HG03139 (cell line): ENCODE measurements at regions not wholly inside any gene's neighbourhood (a gene's known extent, or its start where the extent isn't known, plus 50 kb on each side); places are given as distances from the start of the nearest gene placed in this dataset.
A peak's percentile ranks its signal among the peaks of the same experiment; 100 is the strongest.
"Not testable (repeated sequence)": the region's sequence is repeated elsewhere in the genome, so short reads cannot be mapped to it uniquely, and the experiment has no call there.

Experiments
- ATAC-seq: cut with Tn5 transposase; IDR thresholded peaks from one replicate; pipeline ENCODE4 v1.9.1; 2021; ENCODE audit not compliant: unreplicated experiment

DNA sequence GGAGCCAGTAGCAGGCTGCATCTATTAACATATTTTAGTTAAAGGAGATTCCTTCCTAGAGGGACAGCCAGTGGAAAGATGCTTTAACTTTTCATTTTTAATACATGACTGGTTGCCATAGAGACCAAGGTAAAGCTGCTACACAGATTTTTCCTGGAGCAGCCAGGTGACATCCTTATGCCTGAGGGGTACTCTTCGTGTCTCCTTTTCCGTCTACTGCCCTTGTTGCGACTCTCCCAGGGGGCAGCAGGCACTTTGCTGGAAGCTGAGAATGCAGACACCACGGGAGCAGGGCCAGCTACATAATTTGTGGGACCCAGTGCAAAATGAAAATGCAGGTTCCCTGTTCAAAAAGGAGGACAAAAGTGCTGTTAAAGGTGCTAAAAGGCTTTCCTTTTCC is 340.4 kb downstream of the CEP170 start:
- ATAC-seq, result not testable (repeated sequence)

GRCh38 chr1:242912855-242913254 is 342.2 kb downstream of the CEP170 start:
- not testable (repeated sequence) for ATAC-seq

- not testable (repeated sequence) for ATAC-seq
These were observed 354.5 kb downstream of the CEP170 start for GRCh38 chr1:242900558-242900957.

- no peak for ATAC-seq
These were observed 364.8 kb downstream of the CEP170 start for GRCh38 chr1:242890192-242890741.

DNA sequence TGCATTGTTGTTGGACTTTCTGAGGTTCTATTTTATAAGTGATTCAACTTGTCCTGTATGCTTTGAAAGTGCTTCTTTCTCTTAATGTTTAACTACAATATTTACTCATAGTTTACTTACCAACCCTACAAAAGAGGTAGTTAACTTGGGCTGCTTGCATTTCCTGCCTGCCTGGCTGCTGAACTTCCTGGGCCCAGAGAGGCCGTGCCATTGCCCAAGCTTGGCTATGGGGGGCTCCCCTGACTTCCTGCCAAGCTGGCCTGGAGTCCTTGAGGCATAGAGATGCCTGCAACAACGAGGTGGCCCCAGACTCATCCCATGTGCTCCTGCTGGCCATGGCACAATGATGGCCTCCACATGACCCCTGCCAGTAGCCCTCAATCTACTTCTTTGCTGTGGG is 361.6 kb upstream of the PLD5 start:
- ATAC-seq, result peak; percentile 97

DNA sequence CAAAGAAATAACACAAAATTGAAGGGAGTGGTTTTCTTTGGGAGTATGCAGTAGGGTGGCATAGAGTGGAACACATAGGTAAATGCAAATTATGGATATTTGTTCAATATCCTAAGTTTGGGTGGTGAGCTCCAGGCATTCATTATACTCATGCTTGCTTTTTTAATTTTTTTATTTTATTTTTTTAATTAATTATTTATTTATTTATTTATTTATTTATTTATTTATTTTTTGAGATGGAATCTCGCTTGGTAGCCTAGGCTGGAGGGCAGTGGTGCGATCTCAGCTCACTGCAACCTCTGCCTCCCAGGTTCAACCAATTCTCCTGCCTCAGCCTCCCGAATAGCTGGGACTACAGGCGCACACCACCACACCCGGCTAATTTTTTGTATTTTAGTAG is 355.5 kb upstream of the PLD5 start:
- ATAC-seq, result not testable (repeated sequence)

DNA sequence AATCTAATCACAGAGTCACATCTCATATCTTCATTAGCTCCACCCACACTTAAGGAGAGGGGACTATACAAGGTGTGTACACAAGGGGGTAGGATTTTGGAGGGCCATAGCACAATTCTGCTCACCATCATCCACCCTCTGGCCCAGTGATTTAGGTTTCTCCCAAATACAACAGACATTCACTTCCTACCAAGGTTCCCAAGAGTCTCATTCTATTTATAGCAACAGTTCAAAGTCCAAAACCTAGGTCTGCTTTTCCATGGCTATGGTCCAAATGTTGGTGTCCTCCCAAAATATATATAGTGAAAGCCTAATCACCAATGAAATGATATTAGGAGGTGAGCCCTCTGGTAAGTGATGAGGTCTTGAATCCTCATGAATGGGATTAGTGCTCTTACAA is 353.2 kb upstream of the PLD5 start:
- no peak for ATAC-seq

DNA sequence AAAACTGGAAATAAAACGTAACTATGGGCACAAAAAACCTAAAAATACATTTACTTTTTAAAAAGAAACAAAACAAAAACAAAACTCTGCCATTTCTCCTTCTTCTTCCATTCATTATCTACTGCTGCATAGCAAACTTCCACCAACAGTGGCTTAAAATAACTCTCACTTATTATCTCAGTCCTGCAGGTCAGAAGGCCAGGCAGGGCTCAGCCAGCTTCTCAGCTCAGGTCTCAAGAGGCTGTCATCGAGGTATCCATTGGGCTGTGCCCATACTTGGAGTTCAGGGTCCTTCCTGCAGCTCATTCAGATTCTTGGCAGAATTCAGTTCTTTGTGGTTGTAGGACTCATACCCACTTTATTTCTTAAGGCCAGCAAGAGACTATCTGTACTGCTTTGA is 352.7 kb upstream of the PLD5 start:
- no peak for ATAC-seq

GRCh38 chr1:242876030-242876429 is 351.5 kb upstream of the PLD5 start:
- no peak for ATAC-seq

DNA sequence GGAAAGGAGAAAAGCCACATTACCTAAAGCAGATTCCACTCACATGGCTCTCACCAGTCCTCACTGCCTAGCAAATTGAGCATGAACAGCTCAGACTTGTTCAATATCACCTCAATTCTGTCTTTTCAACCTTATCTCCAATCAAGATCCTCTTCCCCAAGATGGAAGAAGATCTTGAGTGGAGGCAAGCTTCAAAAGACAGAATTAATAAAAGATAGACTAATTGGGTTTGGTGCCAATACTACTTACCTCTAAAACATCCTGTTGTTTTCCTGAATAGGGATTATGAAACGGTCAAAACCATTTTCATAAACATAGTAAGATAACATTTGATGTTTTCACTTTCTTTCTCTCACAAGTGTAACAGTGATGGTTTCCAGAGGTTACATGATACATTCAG is 349.2 kb upstream of the PLD5 start:
- ATAC-seq, result no peak

DNA sequence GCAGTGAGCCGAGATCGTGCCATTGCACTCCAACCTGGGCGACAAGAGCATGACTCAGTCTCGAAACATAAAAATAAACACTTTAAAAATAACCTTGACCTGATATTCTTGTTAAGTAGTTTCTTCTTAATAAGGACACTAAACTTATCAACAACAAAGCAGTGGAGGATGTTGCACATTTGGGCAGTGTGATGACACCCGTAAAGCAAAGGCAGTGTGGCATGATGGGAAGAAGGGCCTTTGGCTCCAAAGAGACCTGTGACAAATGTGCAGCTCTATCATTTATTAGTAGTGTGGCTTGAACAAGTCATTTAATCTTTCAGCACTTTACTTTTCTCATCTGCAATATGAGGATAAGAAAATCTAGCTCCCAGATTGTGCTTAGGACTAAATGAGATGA is 348.0 kb upstream of the PLD5 start:
- no peak for ATAC-seq

- ATAC-seq, result no peak
These were observed 347.1 kb upstream of the PLD5 start for GRCh38 chr1:242871471-242872030.

DNA sequence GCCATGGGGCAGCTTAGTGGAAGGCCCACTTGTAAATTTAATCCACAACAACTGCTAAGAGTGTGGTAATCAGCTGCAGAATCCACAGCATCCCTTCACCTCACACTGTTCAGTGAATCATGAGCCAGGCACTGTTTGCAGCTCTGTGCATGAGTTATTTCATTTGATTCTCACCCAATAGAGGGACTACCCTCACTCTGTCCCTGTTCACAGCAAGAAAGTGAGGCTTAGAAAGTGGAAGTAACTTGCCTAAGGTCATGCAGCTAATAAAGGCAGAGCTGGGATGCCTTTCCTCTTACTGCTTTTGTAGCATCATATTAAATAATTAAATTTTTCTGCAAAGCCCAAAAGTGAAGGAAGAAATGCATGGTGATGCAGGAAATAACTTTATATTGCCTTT is 346.5 kb upstream of the PLD5 start:
- ATAC-seq, result no peak

GRCh38 chr1:242856289-242856688 is 331.8 kb upstream of the PLD5 start:
- ATAC-seq, result no peak

GRCh38 chr1:242854466-242854865 is 330.0 kb upstream of the PLD5 start:
- ATAC-seq, result no peak

DNA sequence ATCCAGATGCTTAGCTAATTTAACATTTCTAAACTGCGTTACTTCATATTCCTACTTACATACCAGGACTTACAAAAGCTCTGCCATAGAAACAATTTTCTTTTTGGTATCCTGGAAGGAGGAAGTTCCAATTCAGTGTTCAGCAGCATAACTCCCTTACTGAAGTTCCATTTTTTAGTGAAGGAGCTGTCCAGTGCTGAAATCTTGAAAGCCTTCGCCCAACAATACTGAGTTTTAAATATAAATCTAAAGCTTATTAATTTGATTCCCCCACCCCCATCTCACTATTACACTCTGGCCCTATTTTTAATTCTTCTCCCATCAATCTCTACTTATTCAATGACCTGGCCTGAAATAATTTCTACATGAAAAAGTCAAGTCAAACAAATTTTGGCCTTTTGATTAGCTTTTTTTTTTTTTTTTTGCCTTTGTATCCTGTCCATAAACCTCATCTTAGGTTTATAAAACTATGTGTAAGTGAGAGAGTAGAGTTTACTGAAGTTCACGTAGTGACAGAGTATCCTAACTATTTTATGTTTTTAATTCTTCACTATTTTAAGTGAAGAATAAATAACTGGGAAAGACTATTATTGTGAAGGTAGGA is 323.0 kb upstream of the PLD5 start:
- ATAC-seq, result no peak

DNA sequence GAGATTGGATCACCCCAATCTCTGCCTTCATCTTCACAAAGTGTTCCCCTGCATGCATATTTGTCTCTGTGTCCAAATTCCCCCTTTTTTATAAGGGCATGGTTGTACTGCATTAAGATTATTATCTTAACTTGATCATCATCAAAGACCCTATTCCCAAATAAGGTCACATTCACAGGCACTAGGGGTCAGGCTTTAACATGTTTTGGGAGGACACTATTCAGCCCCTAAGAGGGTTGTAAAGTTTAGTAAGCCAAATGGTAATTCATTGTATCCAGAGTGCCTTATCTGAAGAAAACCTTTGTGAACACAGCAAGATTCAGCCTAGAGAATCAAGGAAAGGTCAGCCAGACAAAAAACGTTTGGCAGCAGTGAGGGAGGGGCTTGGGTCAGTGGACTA is 317.6 kb upstream of the PLD5 start:
- ATAC-seq, result no peak

DNA sequence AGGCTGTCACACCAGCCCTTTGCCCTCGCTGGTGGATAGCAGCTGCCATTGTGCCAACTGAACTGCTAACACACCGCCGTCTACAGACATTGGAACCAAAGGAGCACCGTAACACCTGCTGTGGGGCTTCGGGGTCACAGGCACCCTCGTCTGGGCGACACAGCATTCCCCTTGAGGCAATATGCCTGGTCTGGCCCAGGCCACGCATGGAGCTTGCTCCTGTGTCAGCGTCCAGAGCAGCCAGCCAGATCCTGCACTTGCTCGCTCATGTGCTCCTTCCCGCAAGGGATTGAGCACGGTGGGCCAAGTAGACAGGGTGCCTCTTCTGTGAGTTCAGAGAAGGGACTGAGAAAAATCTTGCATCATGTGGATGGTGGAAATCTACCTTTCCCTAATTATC is 314.6 kb upstream of the PLD5 start:
- no peak for ATAC-seq

GRCh38 chr1:242836423-242836822 is 311.9 kb upstream of the PLD5 start:
- no peak for ATAC-seq

DNA sequence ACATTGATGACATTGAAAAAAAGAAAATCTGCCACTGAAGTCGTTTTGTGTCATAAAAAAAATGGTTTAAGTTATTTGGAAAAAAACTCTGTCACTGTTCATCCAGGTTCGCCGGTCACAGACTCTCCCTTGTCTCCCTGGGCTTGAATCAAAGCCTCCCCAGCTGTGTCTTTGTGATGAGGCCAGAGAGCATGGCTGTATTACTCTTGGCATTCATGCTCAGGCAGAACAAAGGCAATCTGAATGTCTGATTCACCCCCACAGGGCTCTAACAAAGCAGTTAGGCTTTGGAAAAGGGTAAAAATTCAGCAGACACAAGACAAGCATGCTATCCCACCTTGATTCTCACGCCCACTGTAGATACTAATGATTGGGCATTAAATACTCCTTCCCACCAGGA is 304.3 kb upstream of the PLD5 start:
- no peak for ATAC-seq

GRCh38 chr1:242828199-242828598 is 303.7 kb upstream of the PLD5 start:
- ATAC-seq, result no peak

- ATAC-seq, result no peak
These were observed 303.0 kb upstream of the PLD5 start for GRCh38 chr1:242827538-242827937.
